ENCODE measurements at regions not wholly inside any gene's neighbourhood (a gene's known extent, or its start where the extent isn't known, plus 50 kb on each side); places are given as distances from the start of the nearest gene placed in this dataset.
"Not testable (repeated sequence)": the region's sequence is repeated elsewhere in the genome, so short reads cannot be mapped to it uniquely, and the experiment has no call there.

- H3K36me3 Mint-ChIP-seq; ATAC-seq (ENCODE audit: low read depth): not testable (repeated sequence)
These were observed 115.8 kb downstream of the CRYBB2 start for GRCh38 chr22:25335276-25335675.

DNA sequence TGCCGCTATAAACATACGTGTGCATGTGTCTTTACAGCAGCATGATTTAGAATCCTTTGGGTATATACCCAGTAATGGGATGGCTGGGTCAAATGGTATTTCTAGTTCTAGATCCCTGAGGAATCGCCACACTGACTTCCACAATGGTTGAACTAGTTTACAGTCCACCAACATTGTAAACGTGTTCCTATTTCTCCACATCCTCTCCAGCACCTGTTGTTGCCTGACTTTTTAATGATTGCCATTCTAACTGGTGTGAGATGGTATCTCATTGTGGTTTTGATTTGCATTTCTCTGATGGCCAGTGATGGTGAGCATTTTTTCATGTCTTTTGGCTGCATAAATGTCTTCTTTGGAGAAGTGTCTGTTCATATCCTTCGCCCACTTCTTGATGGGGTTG lies 121.1 kb downstream of the CRYBB2 start:
- H3K9me3 Mint-ChIP-seq: peaks cover 11% of the 10 kb centered on the region
- not testable (repeated sequence) for ATAC-seq (ENCODE audit: low read depth); H3K4me3 Mint-ChIP-seq; DNase-seq (ENCODE audit: low spot score in 2 of 2); H3K36me3 Mint-ChIP-seq; H3K27ac Mint-ChIP-seq; H3K4me1 Mint-ChIP-seq; H3K27me3 Mint-ChIP-seq

More at GRCh38 chr22:25335276-25335675, 115.8 kb downstream of the CRYBB2 start:
- H3K27me3 Mint-ChIP-seq; H3K27ac Mint-ChIP-seq; H3K9me3 Mint-ChIP-seq; H3K4me1 Mint-ChIP-seq; H3K4me3 Mint-ChIP-seq; DNase-seq (ENCODE audit: low spot score in 2 of 2): not testable (repeated sequence)

DNA sequence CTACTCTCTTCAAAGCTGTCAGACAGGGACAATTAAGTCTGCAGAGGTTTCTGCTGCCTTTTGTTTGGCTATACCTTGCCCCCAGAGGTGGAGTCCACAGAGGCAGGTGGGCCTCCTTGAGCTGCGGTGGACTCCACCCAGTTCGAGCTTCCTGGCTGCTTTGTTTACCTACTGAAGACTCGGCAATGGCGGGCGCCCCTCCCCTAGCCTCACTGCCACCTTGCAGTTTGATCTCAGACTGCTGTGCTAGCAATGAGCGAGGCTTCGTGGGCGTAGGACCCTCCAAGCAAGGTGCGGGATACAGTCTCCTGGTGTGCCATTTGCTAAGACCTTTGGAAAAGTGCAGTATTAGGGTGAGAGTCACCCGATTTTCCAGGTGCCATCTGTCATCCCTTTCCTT lies 124.9 kb downstream of the CRYBB2 start:
- H3K4me1 Mint-ChIP-seq; ATAC-seq (ENCODE audit: low read depth); H3K9me3 Mint-ChIP-seq; H3K27ac Mint-ChIP-seq; DNase-seq (ENCODE audit: low spot score in 2 of 2); H3K27me3 Mint-ChIP-seq; H3K4me3 Mint-ChIP-seq: not testable (repeated sequence)
- H3K36me3 Mint-ChIP-seq: peaks cover 17% of the 10 kb centered on the region

DNA sequence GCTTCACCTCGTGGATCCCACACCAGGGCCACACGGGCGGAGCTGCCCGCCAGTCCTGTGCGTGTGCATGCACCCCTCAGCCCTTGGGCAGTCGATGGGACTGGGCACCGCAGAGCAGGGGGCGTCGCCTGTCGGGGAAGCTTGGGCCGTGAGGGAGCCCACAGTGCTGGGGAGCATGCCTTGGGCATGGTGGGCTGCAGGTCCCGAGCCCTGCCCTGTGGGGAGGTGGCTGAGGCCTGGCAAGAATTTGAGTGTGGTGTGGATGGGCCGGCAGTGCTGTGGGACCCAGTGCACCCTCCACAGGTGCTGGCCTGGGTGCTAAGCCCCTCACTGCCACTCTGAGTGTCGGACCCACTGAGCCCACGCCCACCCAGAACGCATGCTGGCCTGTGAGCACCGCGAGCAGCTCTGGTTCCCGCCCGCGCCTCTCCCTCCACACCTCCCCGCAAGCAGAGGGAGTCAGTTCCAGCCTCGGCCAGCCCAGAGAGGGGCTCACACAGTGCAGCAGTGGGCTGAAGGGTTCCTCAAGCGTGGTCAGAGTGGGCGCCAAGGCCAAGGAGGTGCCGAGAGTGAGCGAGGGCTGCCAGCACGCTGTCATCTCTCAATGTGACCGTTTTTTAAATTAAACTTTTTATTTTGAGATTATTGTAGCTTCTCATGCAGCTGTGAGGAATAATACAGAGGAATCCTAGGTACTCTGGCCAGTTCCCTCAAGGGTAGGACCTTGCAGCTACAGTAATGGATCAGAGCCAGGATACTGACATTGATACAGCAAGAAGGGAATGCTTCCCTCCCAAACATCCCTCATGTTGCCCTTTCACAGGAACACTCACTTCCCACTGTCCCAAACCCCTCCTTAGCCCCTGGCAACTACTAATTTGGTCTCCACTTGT lies 127.7 kb downstream of the CRYBB2 start:
- peaks cover 31% of the 10 kb centered on the region for H3K36me3 Mint-ChIP-seq
- DNase-seq (ENCODE audit: low spot score in 2 of 2): no peak
- H3K4me3 Mint-ChIP-seq: no peak overlapping the region
- H3K9me3 Mint-ChIP-seq: peaks cover 4% of the 10 kb centered on the region
- H3K4me1 Mint-ChIP-seq: no peaks in the 10 kb centered on the region
- no peak for ATAC-seq (ENCODE audit: low read depth)
- H3K27me3 Mint-ChIP-seq: peaks cover 1% of the 10 kb centered on the region
- no peak overlapping the region for H3K27ac Mint-ChIP-seq

DNA sequence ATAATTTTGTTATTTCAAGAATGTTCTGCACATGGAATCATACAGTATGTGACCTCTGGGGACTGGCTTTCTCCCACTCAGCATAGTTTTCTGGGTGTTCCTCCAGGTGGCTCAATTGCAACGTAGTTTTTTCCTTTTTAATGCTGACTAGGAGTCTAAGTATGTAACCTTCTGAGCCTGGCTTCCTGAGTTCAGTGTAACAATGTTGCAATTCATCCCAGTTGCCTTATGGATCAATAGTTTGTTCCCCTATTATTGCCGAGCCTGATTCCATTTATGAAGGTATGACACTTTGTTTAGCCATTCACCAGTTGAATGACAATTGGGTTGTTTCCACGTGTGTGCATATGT lies 128.3 kb downstream of the CRYBB2 start:
- Mint-ChIP-seq H3K36me3 (peaks cover 38% of the 10 kb centered on the region), H3K27ac (no peak overlapping the region), H3K27me3 (peaks cover 1% of the 10 kb centered on the region), H3K4me1 (no peaks in the 10 kb centered on the region), H3K9me3 (peaks cover 4% of the 10 kb centered on the region), H3K4me3 (no peak overlapping the region)
- no peak for DNase-seq (ENCODE audit: low spot score in 2 of 2)
- ATAC-seq (ENCODE audit: low read depth): no peak

- H3K4me3 Mint-ChIP-seq: no peak overlapping the region
- ATAC-seq (ENCODE audit: low read depth) (no peak), DNase-seq (ENCODE audit: low spot score in 2 of 2) (no peak)
- peaks cover 40% of the 10 kb centered on the region for H3K36me3 Mint-ChIP-seq
- H3K4me1 Mint-ChIP-seq: no peaks in the 10 kb centered on the region
- H3K27me3 Mint-ChIP-seq: peaks cover 1% of the 10 kb centered on the region
- no peak overlapping the region for H3K27ac Mint-ChIP-seq
- peaks cover 3% of the 10 kb centered on the region for H3K9me3 Mint-ChIP-seq
These were observed 129.0 kb downstream of the CRYBB2 start for GRCh38 chr22:25348391-25348790.

DNA sequence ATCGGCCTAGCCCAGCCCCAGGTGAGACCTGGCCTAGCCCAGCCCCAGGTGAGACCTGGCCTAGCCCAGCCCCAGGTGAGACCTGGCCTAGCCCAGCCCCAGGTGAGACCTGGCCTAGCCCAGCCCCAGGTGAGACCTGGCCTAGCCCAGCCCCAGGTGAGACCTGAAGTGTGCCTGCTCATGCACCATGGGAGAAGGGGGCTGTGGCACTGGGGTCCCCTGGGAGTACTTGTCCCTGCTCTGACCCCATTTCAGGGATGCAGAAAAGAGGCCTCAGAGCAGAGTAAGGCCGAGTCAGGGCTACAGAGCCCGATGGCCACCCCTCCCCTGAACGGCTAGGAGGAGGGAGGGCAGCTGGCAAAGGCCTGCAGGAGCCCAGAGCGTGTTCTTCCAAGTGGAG lies 129.6 kb downstream of the CRYBB2 start:
- not testable (repeated sequence) for ATAC-seq (ENCODE audit: low read depth); H3K4me3 Mint-ChIP-seq

GRCh38 chr22:25350551-25350971 lies 131.1 kb downstream of the CRYBB2 start:
- H3K27ac Mint-ChIP-seq: no peak overlapping the region
- H3K4me3 Mint-ChIP-seq: no peak overlapping the region
- H3K36me3 Mint-ChIP-seq: peaks cover 49% of the 10 kb centered on the region
- DNase-seq (ENCODE audit: low spot score in 2 of 2) (no peak), ATAC-seq (ENCODE audit: low read depth) (no peak)
- no peaks in the 10 kb centered on the region for H3K27me3 Mint-ChIP-seq
- H3K4me1 Mint-ChIP-seq: no peaks in the 10 kb centered on the region
- no peaks in the 10 kb centered on the region for H3K9me3 Mint-ChIP-seq

More for the DNA sequence above, 129.6 kb downstream of the CRYBB2 start:
- H3K27ac Mint-ChIP-seq; H3K4me1 Mint-ChIP-seq; DNase-seq (ENCODE audit: low spot score in 2 of 2); H3K27me3 Mint-ChIP-seq; H3K9me3 Mint-ChIP-seq: not testable (repeated sequence)
- H3K36me3 Mint-ChIP-seq: peaks cover 40% of the 10 kb centered on the region

- Mint-ChIP-seq H3K36me3 (peaks cover 44% of the 10 kb centered on the region), H3K4me1 (no peaks in the 10 kb centered on the region), H3K27ac (no peak overlapping the region), H3K4me3 (no peak overlapping the region), H3K27me3 (no peaks in the 10 kb centered on the region), H3K9me3 (no peaks in the 10 kb centered on the region)
- DNase-seq (ENCODE audit: low spot score in 2 of 2) (no peak), ATAC-seq (ENCODE audit: low read depth) (no peak)
These were observed 132.3 kb downstream of the CRYBB2 start for GRCh38 chr22:25351631-25352293.

GRCh38 chr22:25352294-25352680 lies 132.8 kb downstream of the CRYBB2 start:
- peaks cover 46% of the 10 kb centered on the region for H3K36me3 Mint-ChIP-seq
- no peak overlapping the region for H3K4me3 Mint-ChIP-seq
- no peak for DNase-seq (ENCODE audit: low spot score in 2 of 2)
- H3K27ac Mint-ChIP-seq: no peak overlapping the region
- no peaks in the 10 kb centered on the region for H3K4me1 Mint-ChIP-seq
- no peaks in the 10 kb centered on the region for H3K27me3 Mint-ChIP-seq
- ATAC-seq (ENCODE audit: low read depth): no peak
- no peaks in the 10 kb centered on the region for H3K9me3 Mint-ChIP-seq

DNA sequence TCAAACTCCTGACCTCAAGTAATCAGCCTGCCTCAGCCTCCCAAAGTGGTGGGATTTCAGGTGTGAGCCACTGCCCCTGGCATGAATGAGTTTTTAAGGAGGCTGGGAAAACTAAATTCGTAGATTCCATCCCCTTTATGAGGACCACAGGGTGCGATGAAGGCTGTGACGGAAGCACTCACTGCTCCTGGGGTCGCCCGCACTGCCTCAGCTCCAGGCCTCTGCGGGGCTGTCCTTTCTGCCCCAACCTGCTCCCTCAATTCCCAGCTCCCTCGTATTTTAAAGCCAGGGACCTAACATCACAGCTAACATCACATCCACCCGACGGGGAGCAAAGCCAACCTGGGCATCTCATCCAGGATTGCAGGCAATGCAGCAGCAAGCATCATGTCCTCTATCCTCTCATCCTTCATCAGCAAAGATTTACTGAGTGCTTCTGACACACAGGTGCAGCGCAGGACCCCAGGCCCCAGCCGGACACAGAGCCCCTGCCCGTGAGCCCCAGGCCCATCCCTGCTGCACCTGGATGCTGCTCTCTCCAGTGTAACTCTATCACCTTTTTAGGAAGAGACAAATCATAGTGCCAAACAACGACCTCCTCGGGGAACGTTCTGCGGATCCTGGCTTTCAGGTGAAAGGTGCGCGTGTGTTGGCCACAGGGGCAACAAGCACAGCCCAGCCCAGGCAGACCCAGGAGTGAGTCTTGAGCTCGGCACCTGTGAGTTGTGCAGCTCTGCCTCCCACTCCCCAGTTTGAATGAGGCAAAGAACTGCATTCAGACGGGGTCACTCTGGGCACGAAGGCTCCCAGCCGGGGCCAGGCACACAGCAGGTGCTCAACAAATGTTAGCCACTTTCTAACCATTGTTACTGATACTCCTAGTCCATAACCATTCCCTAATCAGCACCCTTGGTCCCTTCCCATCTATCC lies 134.3 kb downstream of the CRYBB2 start:
- no peak for DNase-seq (ENCODE audit: low spot score in 2 of 2)
- H3K36me3 Mint-ChIP-seq: peaks cover 50% of the 10 kb centered on the region

GRCh38 chr22:25354456-25354855 lies 135.0 kb downstream of the CRYBB2 start:
- DNase-seq (ENCODE audit: low spot score in 2 of 2) (no peak), ATAC-seq (ENCODE audit: low read depth) (no peak)
- Mint-ChIP-seq H3K9me3 (no peaks in the 10 kb centered on the region), H3K27ac (no peak overlapping the region), H3K27me3 (no peaks in the 10 kb centered on the region), H3K4me1 (no peaks in the 10 kb centered on the region), H3K4me3 (no peak overlapping the region), H3K36me3 (peaks cover 51% of the 10 kb centered on the region)

More for the DNA sequence above, 134.3 kb downstream of the CRYBB2 start:
- no peak overlapping the region for H3K27ac Mint-ChIP-seq
- H3K9me3 Mint-ChIP-seq: no peaks in the 10 kb centered on the region
- no peak overlapping the region for H3K4me3 Mint-ChIP-seq
- no peak for ATAC-seq (ENCODE audit: low read depth)
- no peaks in the 10 kb centered on the region for H3K4me1 Mint-ChIP-seq
- H3K27me3 Mint-ChIP-seq: no peaks in the 10 kb centered on the region

DNA sequence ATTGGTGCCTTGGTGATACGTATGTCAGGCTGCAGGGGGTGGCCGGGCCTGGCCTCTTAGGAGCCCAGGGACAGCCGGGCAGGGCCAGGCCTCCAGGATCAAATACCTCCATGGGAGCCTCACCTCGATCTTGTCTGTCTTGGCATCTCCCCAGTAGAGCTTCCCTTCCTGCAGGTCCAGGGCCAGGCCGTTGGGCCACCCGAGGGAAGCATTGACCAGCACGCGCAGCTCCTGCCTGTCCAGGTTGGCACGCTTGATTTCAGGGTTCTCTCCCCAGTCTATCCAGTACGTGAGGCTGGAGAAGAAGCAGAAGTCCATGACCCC lies 137.7 kb downstream of the CRYBB2 start:
- Mint-ChIP-seq H3K9me3 (no peaks in the 10 kb centered on the region), H3K36me3 (peaks cover 37% of the 10 kb centered on the region), H3K4me1 (peaks cover under 1% of the 10 kb centered on the region), H3K27me3 (no peaks in the 10 kb centered on the region), H3K27ac (no peak overlapping the region), H3K4me3 (no peak overlapping the region)
- no peak for DNase-seq (ENCODE audit: low spot score in 2 of 2)
- ATAC-seq (ENCODE audit: low read depth): no peak
